HepG2 (cell line): ENCODE measurements at regions not wholly inside any gene's neighbourhood (a gene's known extent, or its start where the extent isn't known, plus 50 kb on each side); places are given as distances from the start of the nearest gene placed in this dataset.

Source experiments
- ATAC-seq: fragments of 200-7000 bp; cut with Tn5 transposase; 3 replicates; pipeline ENCODE4 v1.9.1; 2020; ENCODE audit warnings: mild to moderate bottlenecking, moderate library complexity
- BruUV-seq: library from RNA; stranded (reverse); fragments of 400-500 nt; replicated peaks from 2 replicates; lab custom pipeline; 2021; lab: Mats Ljungman, UMichigan
- CTCF ChIA-PET: fragments of 300-600 bp; formaldehyde crosslinking; extraction: SDS; loops from one replicate; lab custom pipeline; 2021; ENCODE audit warnings: low total read pairs, inconsistent platforms, low intra/inter-chr PET ratio; lab: Yijun Ruan, JAX
- POLR2A ChIA-PET: fragments of 350-600 bp; sonication (Branson Sonifier 250); formaldehyde crosslinking; loops from one replicate; lab custom pipeline; 2020; ENCODE audit warnings: antibody characterized with exemption, inconsistent platforms; lab: Yijun Ruan, JAX
- DNase-seq: peaks from one replicate; pipeline ENCODE4 v3.0.0-alpha.2; 2015; ENCODE audit warnings: low spot score
- FAIRE-seq: peaks from 3 replicates; lab custom pipeline; 2011; peaks lifted over from hg19 to GRCh38; lab: Jason Lieb, UNC
- H2AFZ ChIP-seq: one replicate; pipeline ENCODE4 v1.6.1; 2011; ENCODE audit warnings: low read length, inconsistent platforms
- H3K27ac ChIP-seq: fragments of 300-600 bp; 3 replicates; pipeline ENCODE4 v1.8.0; 2011; ENCODE audit warnings: mixed run types, mild to moderate bottlenecking, mixed read lengths, low read length, inconsistent platforms; ENCODE audit not compliant: insufficient read depth; ENCODE audit errors: extremely low read length
- H3K27me3 ChIP-seq, 2 experiments: fragments of 200-600 bp in 1 of 2; 2 replicates in 1 of 2; 3 replicates in 1 of 2; pipeline versions ENCODE4 v1.6.0 to v1.8.0; 2011; ENCODE audit warnings: low read length in 2 of 2, mild to moderate bottlenecking in 2 of 2, moderate library complexity in 2 of 2, inconsistent platforms in 1 of 2; ENCODE audit not compliant: insufficient read depth in 2 of 2, control insufficient read depth in 1 of 2
- H3K36me3 ChIP-seq, 2 experiments: fragments of 200-600 bp in 1 of 2; replicated peaks in 1 of 2; 2 replicates in 1 of 2; 3 replicates in 1 of 2; pipeline versions ENCODE4 v1.5.1 to v1.8.0; 2011; ENCODE audit warnings: low read length in 2 of 2, inconsistent platforms in 1 of 2; ENCODE audit not compliant: insufficient read depth in 2 of 2, control insufficient read depth in 1 of 2
- H3K4me1 ChIP-seq: 2 replicates; pipeline ENCODE4 v1.5.1; 2012; ENCODE audit warnings: low read length, inconsistent platforms; ENCODE audit not compliant: insufficient read depth
- H3K4me2 ChIP-seq: 2 replicates; pipeline ENCODE4 v1.6.0; 2011; ENCODE audit warnings: low read depth, low read length, inconsistent platforms
- H3K4me3 ChIP-seq, 3 experiments: fragments of 200-600 bp in 1 of 3; sonication (generic), shearing (Covaris generic) in 1 of 3; replicated peaks in 1 of 3; 2 replicates each; pipeline ENCODE4 v1.5.1; 2011 to 2016; ENCODE audit warnings: low read length in 3 of 3, inconsistent platforms in 2 of 3, low read depth in 2 of 3, mild to moderate bottlenecking in 2 of 3, control low read depth in 1 of 3, mixed read lengths in 1 of 3; ENCODE audit not compliant: insufficient read depth in 1 of 3
- H3K79me2 ChIP-seq: one replicate; pipeline ENCODE4 v1.6.1; 2011; ENCODE audit warnings: low read length, inconsistent platforms; ENCODE audit not compliant: insufficient read depth
- H3K9ac ChIP-seq: 2 replicates; pipeline ENCODE4 v1.6.0; 2011; ENCODE audit warnings: mild to moderate bottlenecking, low read depth, low read length, inconsistent platforms; ENCODE audit not compliant: insufficient read depth
- H3K9me3 ChIP-seq: 2 replicates; pipeline ENCODE4 v1.5.1; 2012; ENCODE audit warnings: mild to moderate bottlenecking, low read length
- H4K20me1 ChIP-seq: 2 replicates; pipeline ENCODE4 v1.6.0; 2011; ENCODE audit warnings: inconsistent platforms, mild to moderate bottlenecking, low read length, moderate library complexity; ENCODE audit not compliant: insufficient read depth
- ATF3 ChIP-seq: sonication (generic); formaldehyde crosslinking; IDR thresholded peaks from 2 replicates; pipeline ENCODE4 v1.4.0; 2020; ENCODE audit warnings: missing genetic modification reagents
- CREM ChIP-seq, 2 experiments: sonication (generic) in 1 of 2; formaldehyde crosslinking in 1 of 2; IDR thresholded peaks; 2 replicates each; pipeline versions ENCODE4 v1.4.0 to v1.6.1; 2016 to 2020; ENCODE audit warnings: antibody characterized with exemption in 1 of 2, mild to moderate bottlenecking in 1 of 2, missing genetic modification reagents in 1 of 2
- KLF16 ChIP-seq, 2 experiments: sonication (generic) in 1 of 2; formaldehyde crosslinking in 1 of 2; IDR thresholded peaks; 2 replicates each; pipeline versions ENCODE4 v1.6.1 to v1.8.0; 2016 to 2023; ENCODE audit warnings: missing genetic modification reagents in 2 of 2, missing compliant biosample characterization in 1 of 2
- MNT ChIP-seq: fragments of 450-650 bp; IDR thresholded peaks from 2 replicates; pipeline ENCODE4 v1.6.1; 2016
- MTF1 ChIP-seq: sonication (generic); formaldehyde crosslinking; IDR thresholded peaks from 2 replicates; pipeline ENCODE4 v1.5.0; 2020; ENCODE audit warnings: missing genetic modification reagents
- PITX1 ChIP-seq: sonication (generic); formaldehyde crosslinking; IDR thresholded peaks from 2 replicates; pipeline ENCODE4 v1.5.1; 2020; ENCODE audit warnings: mild to moderate bottlenecking, missing genetic modification reagents
- RELA ChIP-seq: sonication (generic); formaldehyde crosslinking; IDR thresholded peaks from 2 replicates; pipeline ENCODE4 v1.4.0; 2020; ENCODE audit warnings: missing genetic modification reagents
- SRY ChIP-seq: sonication (generic); formaldehyde crosslinking; IDR thresholded peaks from 2 replicates; pipeline ENCODE4 v1.8.0; 2022; ENCODE audit warnings: mild to moderate bottlenecking, missing genetic modification reagents
- TBL1XR1 ChIP-seq: fragments of 150-350 bp; IDR thresholded peaks from 2 replicates; pipeline ENCODE4 v1.6.1; 2014; ENCODE audit warnings: borderline replicate concordance, low read length; ENCODE audit not compliant: partially characterized antibody
- TOPORS ChIP-seq: sonication (generic); formaldehyde crosslinking; IDR thresholded peaks from 2 replicates; pipeline ENCODE4 v1.8.0; 2023; ENCODE audit warnings: mild to moderate bottlenecking, missing genetic modification reagents
- ZIK1 ChIP-seq: sonication (generic); formaldehyde crosslinking; IDR thresholded peaks from 2 replicates; pipeline ENCODE4 v1.5.0; 2020; ENCODE audit warnings: mild to moderate bottlenecking, low read depth, missing genetic modification reagents, borderline replicate concordance
- ZNF225 ChIP-seq: sonication (generic); formaldehyde crosslinking; IDR thresholded peaks from 2 replicates; pipeline ENCODE4 v1.4.0; 2020; ENCODE audit warnings: mild to moderate bottlenecking, missing genetic modification reagents
- ZNF446 ChIP-seq: sonication (generic); formaldehyde crosslinking; IDR thresholded peaks from 2 replicates; pipeline ENCODE4 v1.5.0; 2020; ENCODE audit warnings: mild to moderate bottlenecking, missing genetic modification reagents
- ZNF547 ChIP-seq: sonication (generic); formaldehyde crosslinking; IDR thresholded peaks from 2 replicates; pipeline ENCODE4 v1.5.1; 2020; ENCODE audit warnings: mild to moderate bottlenecking, missing genetic modification reagents
- ZNF564 ChIP-seq: sonication (generic); formaldehyde crosslinking; IDR thresholded peaks from 2 replicates; pipeline ENCODE4 v1.8.1; 2023; ENCODE audit warnings: mild to moderate bottlenecking, missing genetic modification reagents
- ZNF740 ChIP-seq: sonication (generic); formaldehyde crosslinking; IDR thresholded peaks from 2 replicates; pipeline ENCODE4 v1.4.0; 2020; ENCODE audit warnings: missing genetic modification reagents
- WGBS: methylation state at CpG from one replicate; pipeline ENCODE4 v1.1.6; 2017; ENCODE audit warnings: low lambda C conversion rate; 5-methylcytosine and 5-hydroxymethylcytosine counted together
- in situ Hi-C: cut with HindIII; loops from 2 replicates; pipeline ENCODE4 v1.10.0; 2017; ENCODE audit warnings: low pct_unique_long_range_greater_than_20kb; ENCODE audit not compliant: extremely low pct_ligation_motif_present
- intact Hi-C: fragments of 100-400 bp; cut with micrococcal nuclease; formaldehyde crosslinking; loops from one replicate; pipeline ENCODE4 v1.10.0; 2022; ENCODE audit not compliant: unreplicated experiment

- H3K4me2 ChIP-seq: no peak overlapping the region
- BruUV-seq: no TSS peak
- H3K9ac ChIP-seq: no peak overlapping the region
- no peak overlapping the region for H3K27ac ChIP-seq
- intact Hi-C loops: loop anchor here (5.0 kb wide), 1 partner anchor 731 kb away; no protein-coding TSS in a partner anchor
- ATAC-seq (no peak), DNase-seq (no peak), FAIRE-seq (no peak)
- in situ Hi-C loops: no loop called here
- no peaks in the 10 kb centered on the region for H3K36me3 ChIP-seq
- H4K20me1 ChIP-seq: no peaks in the 10 kb centered on the region
- peaks cover 10% of the 10 kb centered on the region for H3K4me1 ChIP-seq
- ChIA-PET POLR2A (no interaction called here), CTCF (no interaction called here)
- TF ChIP-seq CREM (IDR thresholded peaks at IDR 0.05): no peak
- no peak for TF ChIP-seq CREM (CRISPR knock-in tag; IDR thresholded peaks at IDR 0.05)
- no peak for TF ChIP-seq ZIK1 (CRISPR knock-in tag)
- no peak for TF ChIP-seq TBL1XR1
- TF ChIP-seq ZNF564 (CRISPR knock-in tag): no peak
- TF ChIP-seq PITX1: no peak
- no peak for TF ChIP-seq MNT
- no peak overlapping the region for H2AFZ ChIP-seq
- no peaks in the 10 kb centered on the region for H3K27me3 ChIP-seq
- H3K4me3 ChIP-seq: no peak overlapping the region
- no peaks in the 10 kb centered on the region for H3K9me3 ChIP-seq
- WGBS: 29% methylated on average over 3 of the region's 3 CpGs
- no peaks in the 10 kb centered on the region for H3K79me2 ChIP-seq
Measured at GRCh38 chr2:144161061-144161460, 358.9 kb downstream of the ZEB2 start.

GRCh38 chr2:144159240-144159639 lies 360.7 kb downstream of the ZEB2 start:
- POLR2A ChIA-PET: no interaction called here
- peaks cover 10% of the 10 kb centered on the region for H3K4me1 ChIP-seq
- TF ChIP-seq ZNF547 (CRISPR knock-in tag) (no peak), ATF3 (CRISPR knock-in tag) (no peak), TOPORS (CRISPR knock-in tag) (no peak), ZNF740 (no peak), ZNF446 (CRISPR knock-in tag) (no peak), RELA (CRISPR knock-in tag) (no peak), KLF16 (CRISPR knock-in tag; IDR thresholded peaks at IDR 0.05) (no peak), ZNF225 (CRISPR knock-in tag) (no peak), MTF1 (CRISPR knock-in tag) (no peak), SRY (CRISPR knock-in tag) (no peak)

More at GRCh38 chr2:144159240-144159639, 360.7 kb downstream of the ZEB2 start:
- FAIRE-seq: peak; percentile 8
- CTCF ChIA-PET: no interaction called here
- Histone ChIP-seq H3K27me3 (no peaks in the 10 kb centered on the region), H3K79me2 (no peaks in the 10 kb centered on the region), H3K9ac (no peak overlapping the region), H3K4me3 (no peak overlapping the region), H4K20me1 (no peaks in the 10 kb centered on the region), H3K9me3 (no peaks in the 10 kb centered on the region), H3K36me3 (no peaks in the 10 kb centered on the region), H3K27ac (no peak overlapping the region), H2AFZ (no peak overlapping the region), H3K4me2 (no peak overlapping the region)
- ATAC-seq: peak; percentile 25; the same call in 1 of the 3 replicates
- WGBS: 26% methylated on average over 4 of the region's 4 CpGs
- DNase-seq: no peak
- in situ Hi-C loops (no loop called here), intact Hi-C loops (no loop called here)
- no TSS peak for BruUV-seq
